OCI-LY3 (cell line): ENCODE measurements at regions not wholly inside any gene's neighbourhood (a gene's known extent, or its start where the extent isn't known, plus 50 kb on each side); places are given as distances from the start of the nearest gene placed in this dataset.
A peak's percentile ranks its signal among the peaks of the same experiment; 100 is the strongest.

Experiments used
- H2AFZ ChIP-seq: fragments of 200-600, 300-600 bp; shearing (Covaris generic); 2 replicates; pipeline ENCODE4 v1.6.0; 2014; ENCODE audit warnings: antibody characterized with exemption, low read depth, low read length
- H3K27ac ChIP-seq: fragments of 200-600, 300-600 bp; sonication (generic); 2 replicates; pipeline ENCODE4 v1.5.1; 2014; ENCODE audit warnings: mild to moderate bottlenecking, low read length, moderate library complexity, mixed read lengths
- H3K27me3 ChIP-seq: fragments of 200-600, 300-600 bp; sonication (generic); 2 replicates; pipeline ENCODE4 v1.6.1; 2014; ENCODE audit warnings: low read depth, low read length, mixed read lengths
- H3K36me3 ChIP-seq: fragments of 200-600, 300-600 bp; sonication (generic); replicated peaks from 2 replicates; pipeline ENCODE3; 2014; ENCODE audit warnings: low read depth, low read length, mixed read lengths
- H3K4me1 ChIP-seq: fragments of 300-600, 200-600 bp; sonication (generic); 2 replicates; pipeline ENCODE4 v1.6.1; 2014; ENCODE audit warnings: low read length, mixed read lengths
- H3K4me2 ChIP-seq: fragments of 200-600, 300-600 bp; sonication (generic); 2 replicates; pipeline ENCODE4 v1.6.1; 2014; ENCODE audit warnings: low read length, mixed read lengths
- H3K4me3 ChIP-seq: fragments of 300-600, 200-600 bp; sonication (generic); 2 replicates; pipeline ENCODE4 v1.5.1; 2014; ENCODE audit warnings: antibody characterized with exemption, mild to moderate bottlenecking, low read length, moderate library complexity
- H3K79me2 ChIP-seq: fragments of 300-600, 200-600 bp; shearing (Covaris generic); 2 replicates; pipeline ENCODE4 v1.6.1; 2014; ENCODE audit warnings: mild to moderate bottlenecking, low read length, mixed read lengths
- H3K9ac ChIP-seq: fragments of 300-600, 200-600 bp; shearing (Covaris generic); 2 replicates; pipeline ENCODE4 v1.6.0; 2014; ENCODE audit warnings: mild to moderate bottlenecking, low read length, moderate library complexity
- H3K9me3 ChIP-seq: fragments of 200-600, 300-600 bp; shearing (Covaris generic); 2 replicates; pipeline ENCODE4 v1.6.1; 2014; ENCODE audit warnings: low read length, mixed read lengths; ENCODE audit not compliant: insufficient read depth
- H4K20me1 ChIP-seq: fragments of 200-600, 300-600 bp; sonication (generic); 2 replicates; pipeline ENCODE4 v1.6.1; 2016; ENCODE audit warnings: low read length, mixed read lengths; ENCODE audit not compliant: insufficient read depth
- CTCF ChIP-seq: fragments of 200-600, 300-600 bp; sonication (generic); IDR thresholded peaks from 2 replicates; pipeline ENCODE4 v1.5.1; 2014; ENCODE audit warnings: antibody characterized with exemption, low read length, low read depth
- EZH2phosphoT487 ChIP-seq: fragments of 200-600 bp; shearing (Covaris generic); IDR thresholded peaks from 2 replicates; pipeline ENCODE4 v1.6.1; 2018; ENCODE audit warnings: antibody characterized with exemption, mixed run types, low read depth

- Histone ChIP-seq H3K4me2 (no peak overlapping the region), H3K9me3 (peaks cover 18% of the 10 kb centered on the region; the same call in 1 of the 2 replicates), H4K20me1 (peaks cover 88% of the 10 kb centered on the region)
Measured at GRCh38 chr3:72418856-72419255, 429.4 kb downstream of the SHQ1 start.

DNA sequence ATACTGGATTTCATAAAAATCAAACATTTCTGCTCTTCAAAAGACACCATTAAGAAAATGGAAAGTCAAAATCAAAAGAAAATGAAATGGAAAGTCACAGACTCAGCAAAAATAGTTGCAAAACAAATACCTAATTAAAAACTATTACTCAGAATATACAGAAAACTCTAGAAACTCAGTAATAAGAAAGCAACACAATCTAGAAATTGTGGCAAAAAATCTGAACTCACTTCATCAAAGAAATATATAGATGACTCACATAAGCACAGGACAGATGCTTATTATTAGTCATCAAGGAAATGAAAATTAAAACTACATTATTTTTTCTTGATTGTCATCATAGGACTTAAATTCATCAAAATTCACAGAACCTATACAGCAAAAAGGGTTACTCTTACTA lies 430.0 kb downstream of the SHQ1 start:
- Histone ChIP-seq H3K9ac (no peak overlapping the region), H3K4me1 (peaks cover 11% of the 10 kb centered on the region), H3K36me3 (peaks cover 23% of the 10 kb centered on the region), H4K20me1 (peaks cover 88% of the 10 kb centered on the region), H3K4me3 (no peak overlapping the region), H3K27me3 (peaks cover 6% of the 10 kb centered on the region; the same call in 1 of the 2 replicates), H3K9me3 (peaks cover 18% of the 10 kb centered on the region; the same call in 1 of the 2 replicates), H3K4me2 (peak overlapping the region; percentile 16; the same call in 1 of the 2 replicates), H3K27ac (no peak overlapping the region), H3K79me2 (peaks cover 95% of the 10 kb centered on the region), H2AFZ (no peak overlapping the region)
- no peak for TF ChIP-seq EZH2phosphoT487
- no peak for TF ChIP-seq CTCF

More at GRCh38 chr3:72418856-72419255, 429.4 kb downstream of the SHQ1 start:
- peaks cover 11% of the 10 kb centered on the region for H3K4me1 ChIP-seq
- peaks cover 12% of the 10 kb centered on the region; the same call in 1 of the 2 replicates for H3K27me3 ChIP-seq
- no peak overlapping the region for H3K9ac ChIP-seq
- H3K36me3 ChIP-seq: peaks cover 28% of the 10 kb centered on the region
- peaks cover 95% of the 10 kb centered on the region for H3K79me2 ChIP-seq
- H3K27ac ChIP-seq: no peak overlapping the region
- no peak overlapping the region for H3K4me3 ChIP-seq
- TF ChIP-seq EZH2phosphoT487: no peak
- no peak for TF ChIP-seq CTCF
- no peak overlapping the region for H2AFZ ChIP-seq

DNA sequence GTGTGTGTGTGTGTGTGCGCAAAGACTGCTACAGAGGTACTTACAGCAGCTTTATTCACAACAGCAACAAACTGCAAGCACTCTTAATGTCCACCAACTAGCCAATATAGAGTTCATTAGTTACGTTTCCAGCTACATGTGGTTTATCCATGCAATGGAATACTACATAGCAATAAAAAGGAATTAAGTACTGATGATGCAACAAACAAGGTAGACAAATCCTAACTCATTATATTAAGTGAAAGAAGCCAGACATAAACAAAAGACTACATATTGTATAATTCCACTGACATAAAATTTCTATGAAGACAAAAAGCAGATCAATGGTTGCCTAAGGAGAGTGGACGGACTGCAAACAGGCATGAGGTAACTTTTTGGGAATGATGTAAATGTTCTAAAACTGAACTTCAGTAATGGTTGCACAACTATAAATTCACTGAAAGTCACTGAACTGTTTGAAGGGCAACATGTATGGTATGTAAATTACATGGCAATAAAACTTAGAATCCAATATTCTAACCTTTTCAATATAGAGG lies 433.7 kb downstream of the SHQ1 start:
- Histone ChIP-seq H3K4me2 (no peak overlapping the region), H3K27ac (no peak overlapping the region), H4K20me1 (peaks cover 100% of the 10 kb centered on the region), H3K9me3 (no peaks in the 10 kb centered on the region), H3K27me3 (peaks cover 4% of the 10 kb centered on the region; the same call in 1 of the 2 replicates), H3K4me1 (peaks cover 11% of the 10 kb centered on the region), H3K79me2 (peaks cover 95% of the 10 kb centered on the region), H3K36me3 (no peaks in the 10 kb centered on the region), H3K9ac (no peak overlapping the region), H3K4me3 (no peak overlapping the region), H2AFZ (no peak overlapping the region)
- TF ChIP-seq CTCF: no peak
- no peak for TF ChIP-seq EZH2phosphoT487

GRCh38 chr3:72413228-72413627 lies 435.0 kb downstream of the SHQ1 start:
- no peak overlapping the region for H3K4me3 ChIP-seq
- H3K36me3 ChIP-seq: no peaks in the 10 kb centered on the region
- H3K9me3 ChIP-seq: no peaks in the 10 kb centered on the region
- H4K20me1 ChIP-seq: peaks cover 100% of the 10 kb centered on the region
- H3K27me3 ChIP-seq: no peaks in the 10 kb centered on the region
- no peak overlapping the region for H3K4me2 ChIP-seq
- peaks cover 98% of the 10 kb centered on the region for H3K79me2 ChIP-seq
- no peak overlapping the region for H3K27ac ChIP-seq
- no peak overlapping the region for H2AFZ ChIP-seq
- no peak for TF ChIP-seq CTCF
- no peak for TF ChIP-seq EZH2phosphoT487
- H3K9ac ChIP-seq: no peak overlapping the region
- peaks cover 7% of the 10 kb centered on the region for H3K4me1 ChIP-seq
